ENCODE measurements at regions not wholly inside any gene's neighbourhood (a gene's known extent, or its start where the extent isn't known, plus 50 kb on each side); places are given as distances from the start of the nearest gene placed in this dataset.

DNA sequence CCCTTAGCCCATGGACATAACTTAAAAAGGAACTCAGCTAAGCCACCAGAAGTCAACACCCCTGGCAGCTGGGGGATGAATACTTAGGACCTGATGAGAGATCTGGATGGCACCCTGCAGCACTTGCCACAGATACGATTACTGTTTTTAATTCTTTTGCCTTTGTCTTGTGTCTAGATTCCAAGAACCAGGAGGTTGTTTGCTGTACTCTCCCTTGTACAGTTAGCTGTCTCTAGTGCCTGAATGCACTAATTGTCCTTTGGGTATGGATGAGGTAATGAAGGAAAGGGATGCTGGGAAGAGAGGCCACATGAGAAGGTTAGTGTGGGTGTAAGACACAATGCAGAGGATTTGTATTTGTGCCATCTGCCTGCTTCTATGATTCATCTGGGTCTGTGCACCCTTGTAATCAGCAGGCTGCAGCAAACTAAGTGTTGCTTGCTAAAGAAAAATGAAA lies 385.8 kb downstream of the KCNRG start:
- TF ChIP-seq, protein P1, sequence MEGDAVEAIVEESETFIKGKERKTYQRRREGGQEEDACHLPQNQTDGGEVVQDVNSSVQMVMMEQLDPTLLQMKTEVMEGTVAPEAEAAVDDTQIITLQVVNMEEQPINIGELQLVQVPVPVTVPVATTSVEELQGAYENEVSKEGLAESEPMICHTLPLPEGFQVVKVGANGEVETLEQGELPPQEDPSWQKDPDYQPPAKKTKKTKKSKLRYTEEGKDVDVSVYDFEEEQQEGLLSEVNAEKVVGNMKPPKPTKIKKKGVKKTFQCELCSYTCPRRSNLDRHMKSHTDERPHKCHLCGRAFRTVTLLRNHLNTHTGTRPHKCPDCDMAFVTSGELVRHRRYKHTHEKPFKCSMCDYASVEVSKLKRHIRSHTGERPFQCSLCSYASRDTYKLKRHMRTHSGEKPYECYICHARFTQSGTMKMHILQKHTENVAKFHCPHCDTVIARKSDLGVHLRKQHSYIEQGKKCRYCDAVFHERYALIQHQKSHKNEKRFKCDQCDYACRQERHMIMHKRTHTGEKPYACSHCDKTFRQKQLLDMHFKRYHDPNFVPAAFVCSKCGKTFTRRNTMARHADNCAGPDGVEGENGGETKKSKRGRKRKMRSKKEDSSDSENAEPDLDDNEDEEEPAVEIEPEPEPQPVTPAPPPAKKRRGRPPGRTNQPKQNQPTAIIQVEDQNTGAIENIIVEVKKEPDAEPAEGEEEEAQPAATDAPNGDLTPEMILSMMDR (IDR thresholded peaks at IDR 0.05), result no peak
- no peak for TF ChIP-seq POLR2A (IDR thresholded peaks at IDR 0.05)
- no peak for TF ChIP-seq EP300 (IDR thresholded peaks at IDR 0.05)

Measured in ovary (tissue), 3 donors.